PFSK-1 (cell line): ENCODE measurements at regions not wholly inside any gene's neighbourhood (a gene's known extent, or its start where the extent isn't known, plus 50 kb on each side); places are given as distances from the start of the nearest gene placed in this dataset.

Source experiments
- SIN3A ChIP-seq: IDR thresholded peaks from 2 replicates; pipeline ENCODE4 v1.6.1; 2012; ENCODE audit warnings: mild to moderate bottlenecking, low read length, moderate library complexity, borderline replicate concordance; ENCODE audit not compliant: insufficient read depth
- TAF1 ChIP-seq: IDR thresholded peaks from 2 replicates; pipeline ENCODE4 v1.6.1; 2012; ENCODE audit warnings: low read length, control low read depth, borderline replicate concordance; ENCODE audit not compliant: insufficient read depth

GRCh38 chr1:163821679-163822078 is 499.9 kb downstream of the NUF2 start:
- TF ChIP-seq TAF1: no peak
- TF ChIP-seq SIN3A: no peak
